ENCODE measurements at regions not wholly inside any gene's neighbourhood (a gene's known extent, or its start where the extent isn't known, plus 50 kb on each side); places are given as distances from the start of the nearest gene placed in this dataset.

- TF ChIP-seq ATF6 (CRISPR knock-in tag; IDR thresholded peaks at IDR 0.05), result no peak
- no peak for TF ChIP-seq CREM (CRISPR knock-in tag; IDR thresholded peaks at IDR 0.05)
These were observed 154.1 kb upstream of the SOX9 start (continued) for GRCh38 chr17:71966459-71967313.

- TF ChIP-seq CDX4 (CRISPR knock-in tag; IDR thresholded peaks at IDR 0.05; ENCODE audit: borderline replicate concordance) (no peak), MAX (CRISPR knock-in tag; IDR thresholded peaks at IDR 0.05) (no peak), TEAD1 (CRISPR knock-in tag; IDR thresholded peaks at IDR 0.05) (no peak), NR2C2 (CRISPR knock-in tag; IDR thresholded peaks at IDR 0.05) (no peak), ZNF138 (CRISPR knock-in tag; conservative IDR thresholded peaks at IDR 0.05) (no peak), ZBTB21 (CRISPR knock-in tag; IDR thresholded peaks at IDR 0.05; ENCODE audit: borderline replicate concordance) (no peak), MYBL2 (CRISPR knock-in tag; IDR thresholded peaks at IDR 0.05) (no peak), FOXK1 (CRISPR knock-in tag; IDR thresholded peaks at IDR 0.05) (no peak), GRHL2 (CRISPR knock-in tag; IDR thresholded peaks at IDR 0.05; ENCODE audit: insufficient replicate concordance, severe bottlenecking) (no peak), SP1 (CRISPR knock-in tag; conservative IDR thresholded peaks at IDR 0.05) (no peak), USF2 (CRISPR knock-in tag; IDR thresholded peaks at IDR 0.05) (no peak), ARID4B (CRISPR knock-in tag; IDR thresholded peaks at IDR 0.05; ENCODE audit: borderline replicate concordance) (no peak), KAT7 (CRISPR knock-in tag; IDR thresholded peaks at IDR 0.05; ENCODE audit: borderline replicate concordance) (no peak)
- Mint-ChIP-seq H3K27ac (no peak overlapping the region), H3K4me3 (no peak overlapping the region), H3K36me3 (no peaks in the 10 kb centered on the region), H3K27me3 (ENCODE audit: low read depth) (no peaks in the 10 kb centered on the region), H3K9me3 (peaks cover 3% of the 10 kb centered on the region; the same call in 1 of the 2 replicates), H3K4me1 (0 out of 2 replicates have a peak, but pooled peaks cover 2% of the 10 kb centered on the region)
- ATAC-seq, result no peak
- no peak for DNase-seq (ENCODE audit: low spot score)
- POLR2A ChIA-PET, result no interaction called here
- CTCF ChIA-PET, result no interaction called here
These were observed 151.3 kb upstream of the SOX9 start for GRCh38 chr17:71969500-71969899.
